Caco-2 (cell line): ENCODE measurements at regions not wholly inside any gene's neighbourhood (a gene's known extent, or its start where the extent isn't known, plus 50 kb on each side); places are given as distances from the start of the nearest gene placed in this dataset.

ENCODE experiments used
- BruUV-seq: library from RNA; stranded (reverse); fragments of 400-500 nt; replicated peaks from 2 replicates; lab custom pipeline; 2021; lab: Mats Ljungman, UMichigan
- CTCF ChIA-PET: fragments of 300-600 bp; sonication (Branson Sonifier 250); formaldehyde crosslinking; loops from one replicate; lab custom pipeline; 2022; ENCODE audit warnings: antibody characterized with exemption; lab: Charles Lee
- POLR2A ChIA-PET: fragments of 300-600 bp; sonication (Branson Sonifier 250); formaldehyde crosslinking; loops from one replicate; lab custom pipeline; 2022; ENCODE audit warnings: antibody characterized with exemption; lab: Charles Lee
- DNase-seq, 2 experiments: peaks; one replicate each; pipeline versions ENCODE4 v3.0.0 to v3.0.0-alpha.2; 2020 to 2022
- H3K27me3 ChIP-seq: replicated peaks from 2 replicates; pipeline ENCODE4 v1.6.0; 2011; ENCODE audit warnings: low read length; ENCODE audit not compliant: control insufficient read depth, insufficient read depth
- H3K36me3 ChIP-seq: 2 replicates; pipeline ENCODE4 v1.5.1; 2011; ENCODE audit warnings: low read length; ENCODE audit not compliant: control insufficient read depth, insufficient read depth
- H3K4me1 ChIP-seq: fragments of 250-450 bp; sonication (Bioruptor Pico); 2 replicates; pipeline ENCODE4 v1.5.1; 2020; ENCODE audit warnings: mild to moderate bottlenecking
- H3K4me3 ChIP-seq: 2 replicates; pipeline ENCODE4 v1.5.1; 2011; ENCODE audit warnings: low read depth, mild to moderate bottlenecking, control low read depth, low read length
- H3K9me3 ChIP-seq: fragments of 250-450 bp; sonication (Bioruptor Pico); 2 replicates; pipeline ENCODE4 v1.5.1; 2020; ENCODE audit warnings: mild to moderate bottlenecking, moderate library complexity
- H3K27ac Mint-ChIP-seq: one replicate; pipeline ENCODE4 v1.8.0; 2022; ENCODE audit warnings: mixed read lengths; ENCODE audit not compliant: unreplicated experiment
- H3K27me3 Mint-ChIP-seq: one replicate; pipeline ENCODE4 v1.8.0; 2022; ENCODE audit warnings: mixed read lengths; ENCODE audit not compliant: insufficient read depth, unreplicated experiment
- H3K36me3 Mint-ChIP-seq: one replicate; pipeline ENCODE4 v1.8.0; 2022; ENCODE audit warnings: mild to moderate bottlenecking, mixed read lengths; ENCODE audit not compliant: insufficient read depth, unreplicated experiment
- H3K4me1 Mint-ChIP-seq: one replicate; pipeline ENCODE4 v1.8.0; 2022; ENCODE audit warnings: low read depth, mixed read lengths; ENCODE audit not compliant: unreplicated experiment
- H3K4me3 Mint-ChIP-seq: one replicate; pipeline ENCODE4 v1.8.0; 2022; ENCODE audit warnings: mild to moderate bottlenecking, moderate library complexity, mixed read lengths; ENCODE audit not compliant: unreplicated experiment
- H3K9me3 Mint-ChIP-seq: one replicate; pipeline ENCODE4 v1.8.0; 2022; ENCODE audit warnings: mixed read lengths; ENCODE audit not compliant: unreplicated experiment
- intact Hi-C: fragments of 100-400 bp; cut with micrococcal nuclease; formaldehyde crosslinking; loops from one replicate; pipeline ENCODE4 v1.10.0; 2022; ENCODE audit not compliant: unreplicated experiment
- TF ChIP-seq, protein P1 (sequence below), 2 experiments: fragments of 200-600 bp in 1 of 2; IDR thresholded peaks; 1 replicate in 1 of 2; 2 replicates in 1 of 2; pipeline versions ENCODE4 v1.5.1 to v1.8.0; 2011 to 2022; ENCODE audit warnings: antibody characterized with exemption in 1 of 2, control low read depth in 1 of 2, inconsistent platforms in 1 of 2, low read depth in 1 of 2, low read length in 1 of 2, mild to moderate bottlenecking in 1 of 2, moderate library complexity in 1 of 2; ENCODE audit not compliant: insufficient read depth in 1 of 2, severe bottlenecking in 1 of 2, unreplicated experiment in 1 of 2

DNA sequence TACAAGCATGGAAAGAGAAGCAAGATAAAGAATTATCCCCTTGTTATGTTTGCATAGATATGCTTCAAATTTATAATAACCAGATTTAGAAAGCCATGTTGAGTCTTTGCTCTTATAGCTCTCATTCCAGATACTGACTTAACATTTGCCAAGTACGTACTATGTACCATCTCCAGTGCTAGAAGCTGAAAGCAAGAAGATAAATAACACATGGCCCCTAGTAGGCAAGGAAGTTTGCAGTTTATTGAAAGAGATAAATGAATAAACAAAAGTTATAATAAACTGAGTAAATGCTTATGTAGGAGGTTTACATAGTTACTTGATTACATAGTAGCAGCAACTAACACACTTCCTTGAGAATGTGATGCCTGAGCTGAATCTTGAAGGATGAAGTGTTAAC is 628.4 kb downstream of the HINT1 start:
- intact Hi-C loops: no loop called here
- CTCF ChIA-PET: no interaction called here
- Histone ChIP-seq H3K36me3 (no peaks in the 10 kb centered on the region), H3K9me3 (no peaks in the 10 kb centered on the region), H3K4me3 (no peak overlapping the region), H3K27me3 (no peaks in the 10 kb centered on the region), H3K4me1 (no peaks in the 10 kb centered on the region)
- no peaks in the 10 kb centered on the region for H3K36me3 Mint-ChIP-seq
- H3K9me3 Mint-ChIP-seq: peaks cover 18% of the 10 kb centered on the region
- POLR2A ChIA-PET: no interaction called here
- no TSS peak for BruUV-seq
- no peaks in the 10 kb centered on the region for H3K4me1 Mint-ChIP-seq
- no peak overlapping the region for H3K27ac Mint-ChIP-seq
- no peak overlapping the region for H3K4me3 Mint-ChIP-seq
- H3K27me3 Mint-ChIP-seq: no peaks in the 10 kb centered on the region
- DNase-seq: no peak
- TF ChIP-seq, protein P1, sequence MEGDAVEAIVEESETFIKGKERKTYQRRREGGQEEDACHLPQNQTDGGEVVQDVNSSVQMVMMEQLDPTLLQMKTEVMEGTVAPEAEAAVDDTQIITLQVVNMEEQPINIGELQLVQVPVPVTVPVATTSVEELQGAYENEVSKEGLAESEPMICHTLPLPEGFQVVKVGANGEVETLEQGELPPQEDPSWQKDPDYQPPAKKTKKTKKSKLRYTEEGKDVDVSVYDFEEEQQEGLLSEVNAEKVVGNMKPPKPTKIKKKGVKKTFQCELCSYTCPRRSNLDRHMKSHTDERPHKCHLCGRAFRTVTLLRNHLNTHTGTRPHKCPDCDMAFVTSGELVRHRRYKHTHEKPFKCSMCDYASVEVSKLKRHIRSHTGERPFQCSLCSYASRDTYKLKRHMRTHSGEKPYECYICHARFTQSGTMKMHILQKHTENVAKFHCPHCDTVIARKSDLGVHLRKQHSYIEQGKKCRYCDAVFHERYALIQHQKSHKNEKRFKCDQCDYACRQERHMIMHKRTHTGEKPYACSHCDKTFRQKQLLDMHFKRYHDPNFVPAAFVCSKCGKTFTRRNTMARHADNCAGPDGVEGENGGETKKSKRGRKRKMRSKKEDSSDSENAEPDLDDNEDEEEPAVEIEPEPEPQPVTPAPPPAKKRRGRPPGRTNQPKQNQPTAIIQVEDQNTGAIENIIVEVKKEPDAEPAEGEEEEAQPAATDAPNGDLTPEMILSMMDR (IDR thresholded peaks at IDR 0.05; ENCODE audit: insufficient read depth in 1 of 2, low read depth in 1 of 2, low read length in 1 of 2, severe bottlenecking in 1 of 2, unreplicated experiment in 1 of 2): no peak

- TF ChIP-seq, protein P1 (IDR thresholded peaks at IDR 0.05; ENCODE audit: insufficient read depth in 1 of 2, low read depth in 1 of 2, low read length in 1 of 2, severe bottlenecking in 1 of 2, unreplicated experiment in 1 of 2): no peak
- CTCF ChIA-PET: no interaction called here
- H3K9me3 Mint-ChIP-seq: peaks cover 6% of the 10 kb centered on the region
Measured at GRCh38 chr5:130532786-130533185, 628.5 kb downstream of the CHSY3 start.

DNA sequence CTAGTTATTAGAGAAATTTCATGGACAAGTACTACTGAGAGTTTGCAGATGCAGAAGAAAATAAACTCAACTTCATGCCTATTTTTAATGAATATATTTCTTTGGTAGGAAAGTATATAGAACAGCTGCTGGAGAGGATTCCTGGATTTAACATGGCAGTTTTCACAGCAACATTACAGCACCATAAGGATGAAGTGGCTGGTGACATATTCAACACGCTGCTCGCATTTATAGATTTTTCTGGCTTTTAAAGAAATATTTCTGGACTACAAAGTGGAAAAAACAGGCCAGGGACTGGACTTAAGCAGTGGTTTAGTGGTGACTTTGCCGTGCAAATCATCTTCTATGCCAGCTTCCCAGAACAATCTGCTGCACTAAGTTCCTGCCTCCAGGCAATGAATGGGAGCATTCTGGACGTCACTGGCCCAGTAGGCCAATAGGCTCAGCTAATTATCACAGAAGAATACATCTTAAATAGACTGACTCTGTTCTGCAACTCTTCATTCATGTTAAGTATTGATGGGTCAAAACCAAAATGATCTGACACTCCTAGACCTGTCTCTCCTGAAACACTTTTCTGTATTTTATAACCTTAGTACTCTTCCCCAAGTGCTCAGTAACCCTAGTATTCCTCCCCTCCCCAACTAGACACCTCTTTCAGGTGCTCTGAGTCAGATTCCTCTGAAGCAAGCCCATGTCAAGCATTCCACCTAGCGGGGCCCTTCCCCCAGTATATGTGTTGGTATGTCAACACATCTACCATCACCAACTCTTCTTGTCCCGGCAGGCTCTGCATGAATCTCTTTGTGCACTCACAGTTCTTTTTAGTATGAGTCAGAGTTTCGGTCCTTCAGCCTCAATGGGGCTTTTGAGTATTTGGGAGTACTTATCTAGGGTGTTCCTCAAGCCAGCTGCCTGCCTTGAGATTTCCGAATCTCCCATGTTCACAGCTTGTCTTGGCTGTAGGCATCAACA is 625.5 kb downstream of the CHSY3 start:
- no peak overlapping the region for H3K4me3 ChIP-seq
- Mint-ChIP-seq H3K36me3 (no peaks in the 10 kb centered on the region), H3K27ac (no peak overlapping the region), H3K4me1 (peaks cover 6% of the 10 kb centered on the region), H3K4me3 (no peak overlapping the region), H3K27me3 (no peaks in the 10 kb centered on the region), H3K9me3 (peaks cover 10% of the 10 kb centered on the region)
- 0 out of 2 replicates have a peak, but pooled peaks cover 3% of the 10 kb centered on the region for H3K4me1 ChIP-seq
- BruUV-seq: no TSS peak
- no peak for DNase-seq
- no peaks in the 10 kb centered on the region for H3K9me3 ChIP-seq
- TF ChIP-seq, protein P1 (IDR thresholded peaks at IDR 0.05; ENCODE audit: insufficient read depth in 1 of 2, low read depth in 1 of 2, low read length in 1 of 2, severe bottlenecking in 1 of 2, unreplicated experiment in 1 of 2): no peak
- intact Hi-C loops: no loop called here
- ChIA-PET CTCF (no interaction called here), POLR2A (no interaction called here)
- H3K36me3 ChIP-seq: no peaks in the 10 kb centered on the region
- no peaks in the 10 kb centered on the region for H3K27me3 ChIP-seq

More at GRCh38 chr5:130532786-130533185, 628.5 kb downstream of the CHSY3 start:
- Histone ChIP-seq H3K4me3 (no peak overlapping the region), H3K27me3 (no peaks in the 10 kb centered on the region), H3K36me3 (no peaks in the 10 kb centered on the region), H3K9me3 (no peaks in the 10 kb centered on the region), H3K4me1 (no peaks in the 10 kb centered on the region)
- no TSS peak for BruUV-seq
- no peak for DNase-seq
- intact Hi-C loops: no loop called here
- H3K4me1 Mint-ChIP-seq: peaks cover 6% of the 10 kb centered on the region
- no peak overlapping the region for H3K27ac Mint-ChIP-seq
- no peak overlapping the region for H3K4me3 Mint-ChIP-seq
- no peaks in the 10 kb centered on the region for H3K27me3 Mint-ChIP-seq
- POLR2A ChIA-PET: no interaction called here
- H3K36me3 Mint-ChIP-seq: no peaks in the 10 kb centered on the region
